NT2/D1 (cell line): ENCODE measurements at regions not wholly inside any gene's neighbourhood (a gene's known extent, or its start where the extent isn't known, plus 50 kb on each side); places are given as distances from the start of the nearest gene placed in this dataset.

Source experiments
- SUZ12 ChIP-seq: IDR thresholded peaks from 2 replicates; pipeline ENCODE4 v1.6.1; 2011; ENCODE audit not compliant: insufficient read length, insufficient read depth; ENCODE audit errors: extremely low read depth
- YY1 ChIP-seq: IDR thresholded peaks from 2 replicates; pipeline ENCODE4 v1.6.1; 2011; ENCODE audit not compliant: insufficient read length, insufficient read depth

DNA sequence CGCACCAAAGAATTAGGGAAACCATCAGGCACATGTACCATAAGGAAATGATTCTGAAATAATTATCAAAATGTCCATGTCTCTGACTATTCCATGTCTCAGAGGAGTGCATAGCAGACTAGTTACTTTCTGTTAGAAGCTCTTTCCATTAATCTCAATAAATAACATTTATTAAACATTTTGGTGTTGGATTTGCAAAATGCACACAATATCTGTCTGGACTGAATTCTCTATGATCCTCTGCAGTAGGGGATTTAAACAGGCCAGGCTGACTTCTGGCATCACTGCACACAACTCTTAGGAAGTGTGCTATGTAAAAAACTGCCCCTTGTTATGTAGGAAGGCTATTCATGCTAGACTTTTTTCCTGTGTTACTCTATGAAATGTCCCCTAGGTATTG, 283.3 kb upstream of the CDH5 start:
- TF ChIP-seq SUZ12: no peak
- TF ChIP-seq YY1: no peak
